Right atrium auricular region (tissue), 2 donors: ENCODE measurements at regions not wholly inside any gene's neighbourhood (a gene's known extent, or its start where the extent isn't known, plus 50 kb on each side); places are given as distances from the start of the nearest gene placed in this dataset.
"Not testable (repeated sequence)": the region's sequence is repeated elsewhere in the genome, so short reads cannot be mapped to it uniquely, and the experiment has no call there.

ENCODE experiments used
- DNase-seq: peaks from one replicate; pipeline ENCODE4 v3.0.0-alpha.2; 2019; ENCODE audit warnings: low spot score
- H3K27ac ChIP-seq, 2 donors: fragments of 200-600 bp; sonication (generic); 1 replicate in 1 of 2; 2 replicates in 1 of 2; pipeline ENCODE4 v1.5.1; 2016 to 2019
- H3K27me3 ChIP-seq, 2 donors: fragments of 200-600 bp; sonication (generic); one replicate each; pipeline versions ENCODE4 v1.5.1 to v1.6.0; 2017 to 2019
- H3K36me3 ChIP-seq: fragments of 200-600 bp; sonication (generic); one replicate; pipeline ENCODE4 v1.5.1; 2016
- H3K4me1 ChIP-seq, 2 donors: fragments of 200-600 bp; sonication (generic); one replicate each; pipeline versions ENCODE4 v1.5.1 to v1.6.0; 2017 to 2019
- H3K4me3 ChIP-seq, 2 donors: fragments of 200-600 bp; sonication (generic); 1 replicate in 1 of 2; 2 replicates in 1 of 2; pipeline ENCODE4 v1.5.1; 2017 to 2019; ENCODE audit warnings: mild to moderate bottlenecking in 1 of 2, moderate library complexity in 1 of 2
- H3K9me3 ChIP-seq, 2 donors: fragments of 200-600 bp; sonication (generic); one replicate each; pipeline ENCODE4 v1.5.1; 2019
- CTCF ChIP-seq, 2 donors: fragments of 200-600 bp; sonication (generic); IDR thresholded peaks; one replicate each; pipeline ENCODE4 v1.5.1; 2019; ENCODE audit warnings: antibody characterized with exemption in 2 of 2

- Histone ChIP-seq H3K27ac (no peak overlapping the region), H3K4me3 (no peak overlapping the region), H3K9me3 (peaks cover 0 to 18% of the 10 kb centered on the region in 2 donors), H3K27me3 (no peaks in the 10 kb centered on the region), H3K36me3 (no peaks in the 10 kb centered on the region), H3K4me1 (no peaks in the 10 kb centered on the region)
- no peak for DNase-seq
- TF ChIP-seq CTCF (IDR thresholded peaks at IDR 0.05): no peak
Observed at GRCh38 chr2:147273628-147274027, 571.2 kb upstream of the ACVR2A start.

- peaks cover 0 to 18% of the 10 kb centered on the region in 2 donors for H3K9me3 ChIP-seq
Observed at GRCh38 chr2:147273106-147273505, 571.7 kb upstream of the ACVR2A start.

DNA sequence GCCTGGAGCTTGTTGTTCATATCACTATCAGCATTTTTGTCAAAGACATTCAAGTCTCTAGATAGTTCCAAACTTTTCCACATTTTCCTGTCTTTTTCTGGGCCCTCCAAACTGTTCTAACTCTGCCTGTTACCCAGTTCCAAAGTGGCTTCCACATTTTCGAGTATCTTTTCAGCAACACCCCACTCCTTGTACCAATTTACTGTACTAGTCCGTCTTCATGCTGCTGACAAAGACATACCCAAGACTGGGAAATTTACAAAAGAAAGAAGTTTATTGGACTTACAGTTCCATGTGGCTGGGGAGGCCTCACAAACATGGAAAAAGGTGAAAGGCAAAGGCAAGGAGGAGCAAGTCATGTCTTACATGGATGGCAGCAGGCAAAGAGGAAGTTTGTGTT, 575.2 kb upstream of the ACVR2A start:
- not testable (repeated sequence) for H3K4me3 ChIP-seq, H3K4me1 ChIP-seq, H3K27me3 ChIP-seq, H3K27ac ChIP-seq, DNase-seq, H3K36me3 ChIP-seq
- peaks cover 0 to 29% of the 10 kb centered on the region in 2 donors for H3K9me3 ChIP-seq

More at GRCh38 chr2:147273106-147273505, 571.7 kb upstream of the ACVR2A start:
- no peak for DNase-seq
- no peak overlapping the region for H3K27ac ChIP-seq
- H3K27me3 ChIP-seq: no peaks in the 10 kb centered on the region
- TF ChIP-seq CTCF (IDR thresholded peaks at IDR 0.05): no peak
- H3K4me3 ChIP-seq: no peak overlapping the region
- H3K36me3 ChIP-seq: no peaks in the 10 kb centered on the region
- no peaks in the 10 kb centered on the region for H3K4me1 ChIP-seq

- H3K36me3 ChIP-seq: no peaks in the 10 kb centered on the region
- no peaks in the 10 kb centered on the region for H3K27me3 ChIP-seq
- TF ChIP-seq CTCF (IDR thresholded peaks at IDR 0.05): no peak
- no peak for DNase-seq
- H3K9me3 ChIP-seq: peaks cover 0 to 4% of the 10 kb centered on the region in 2 donors
- H3K4me1 ChIP-seq: no peaks in the 10 kb centered on the region
- no peak overlapping the region for H3K4me3 ChIP-seq
- H3K27ac ChIP-seq: no peak overlapping the region
Observed at GRCh38 chr2:147260241-147260640, 584.6 kb upstream of the ACVR2A start.

GRCh38 chr2:147255812-147256211, 589.0 kb upstream of the ACVR2A start:
- DNase-seq: no peak
- Histone ChIP-seq H3K27ac (no peak overlapping the region), H3K27me3 (no peaks in the 10 kb centered on the region)

DNA sequence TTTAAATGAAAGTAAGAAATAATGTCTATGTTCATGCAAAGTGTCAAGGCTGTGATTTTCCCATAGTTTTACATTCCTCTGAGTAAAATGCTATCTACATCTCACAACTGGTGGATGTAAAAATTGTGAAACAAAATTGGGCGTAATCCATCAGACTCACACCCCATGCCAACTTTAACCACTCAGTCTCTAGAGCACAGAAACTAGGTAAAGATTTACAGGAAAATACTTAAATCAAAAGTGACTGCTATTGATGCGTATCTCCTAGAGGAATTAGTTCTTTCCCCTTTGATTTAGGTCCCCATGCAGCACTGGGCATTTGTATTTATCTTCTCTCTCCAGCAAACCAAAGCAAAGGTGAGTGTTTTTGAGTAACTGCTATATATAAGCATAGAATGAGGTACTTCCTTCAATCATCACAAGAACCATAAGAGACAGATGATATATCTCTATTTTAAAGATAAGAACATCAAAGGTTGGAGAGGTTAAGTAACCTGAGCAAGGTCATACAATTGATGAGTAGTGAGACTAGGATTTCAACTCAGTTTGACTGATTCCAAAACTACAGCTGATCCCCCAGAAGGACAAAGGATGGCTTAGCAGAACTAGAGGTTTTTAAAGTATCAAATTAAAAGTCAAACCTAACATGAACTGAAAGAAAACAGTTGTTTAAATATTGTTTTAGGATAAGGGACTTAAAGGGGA, 594.0 kb upstream of the ACVR2A start:
- Histone ChIP-seq H3K27me3 (no peaks in the 10 kb centered on the region), H3K9me3 (no peaks in the 10 kb centered on the region), H3K4me1 (no peaks in the 10 kb centered on the region), H3K4me3 (no peak overlapping the region), H3K27ac (no peak overlapping the region), H3K36me3 (no peaks in the 10 kb centered on the region)
- no peak for TF ChIP-seq CTCF (IDR thresholded peaks at IDR 0.05)
- DNase-seq: no peak

More at GRCh38 chr2:147255812-147256211, 589.0 kb upstream of the ACVR2A start:
- no peak for TF ChIP-seq CTCF (IDR thresholded peaks at IDR 0.05)
- H3K9me3 ChIP-seq: no peaks in the 10 kb centered on the region
- H3K4me1 ChIP-seq: no peaks in the 10 kb centered on the region
- H3K4me3 ChIP-seq: no peak overlapping the region
- no peaks in the 10 kb centered on the region for H3K36me3 ChIP-seq
